K562 (cell line): ENCODE measurements at regions not wholly inside any gene's neighbourhood (a gene's known extent, or its start where the extent isn't known, plus 50 kb on each side); places are given as distances from the start of the nearest gene placed in this dataset.

Experiments
- EZH2 ChIP-seq: IDR thresholded peaks from 2 replicates; pipeline ENCODE4 v1.6.1; 2012; ENCODE audit warnings: low read depth, mild to moderate bottlenecking, inconsistent platforms, low read length, borderline replicate concordance
- GMEB1 ChIP-seq: fragments of 250-450 bp; sonication (Bioruptor Pico); IDR thresholded peaks from 2 replicates; pipeline ENCODE4 v1.4.0; 2020; ENCODE audit warnings: mild to moderate bottlenecking
- HOXB6 ChIP-seq: fragments of 250-450 bp; sonication (Bioruptor Pico); IDR thresholded peaks from 2 replicates; pipeline ENCODE4 v1.5.1; 2022; ENCODE audit warnings: mild to moderate bottlenecking, borderline replicate concordance
- NRF1 ChIP-seq, 2 experiments: fragments of 450-650 bp; IDR thresholded peaks in 1 of 2; conservative IDR thresholded peaks in 1 of 2; 2 replicates each; pipeline ENCODE4 v1.6.1; 2014; ENCODE audit warnings: mild to moderate bottlenecking in 2 of 2
- RFX1 ChIP-seq: fragments of 450-650 bp; IDR thresholded peaks from 2 replicates; pipeline ENCODE4 v1.6.1; 2016; ENCODE audit warnings: mild to moderate bottlenecking, moderate library complexity
- SMARCC2 ChIP-seq: fragments of 450-650 bp; IDR thresholded peaks from 2 replicates; pipeline ENCODE4 v1.6.1; 2017; ENCODE audit warnings: antibody characterized with exemption, moderate library complexity, mild to moderate bottlenecking, low read depth
- TF ChIP-seq, protein P1 (sequence below): sonication (generic); formaldehyde crosslinking; IDR thresholded peaks from 2 replicates; pipeline ENCODE4 v1.8.0; 2023; ENCODE audit warnings: mild to moderate bottlenecking, missing genetic modification reagents
- TF ChIP-seq, protein P2 (sequence below): sonication (generic); formaldehyde crosslinking; IDR thresholded peaks from 2 replicates; pipeline ENCODE4 v1.8.1; 2023; ENCODE audit warnings: mild to moderate bottlenecking, missing genetic modification reagents, moderate library complexity

GRCh38 chr1:22234476-22235030, 91.7 kb upstream of the WNT4 start:
- no peak for TF ChIP-seq NRF1 (conservative IDR thresholded peaks at IDR 0.05 in 1 of 2, IDR thresholded peaks at IDR 0.05 in 1 of 2)
- no peak for TF ChIP-seq SMARCC2
- TF ChIP-seq, protein P1, sequence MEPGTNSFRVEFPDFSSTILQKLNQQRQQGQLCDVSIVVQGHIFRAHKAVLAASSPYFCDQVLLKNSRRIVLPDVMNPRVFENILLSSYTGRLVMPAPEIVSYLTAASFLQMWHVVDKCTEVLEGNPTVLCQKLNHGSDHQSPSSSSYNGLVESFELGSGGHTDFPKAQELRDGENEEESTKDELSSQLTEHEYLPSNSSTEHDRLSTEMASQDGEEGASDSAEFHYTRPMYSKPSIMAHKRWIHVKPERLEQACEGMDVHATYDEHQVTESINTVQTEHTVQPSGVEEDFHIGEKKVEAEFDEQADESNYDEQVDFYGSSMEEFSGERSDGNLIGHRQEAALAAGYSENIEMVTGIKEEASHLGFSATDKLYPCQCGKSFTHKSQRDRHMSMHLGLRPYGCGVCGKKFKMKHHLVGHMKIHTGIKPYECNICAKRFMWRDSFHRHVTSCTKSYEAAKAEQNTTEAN, result no peak
- TF ChIP-seq, protein P2, sequence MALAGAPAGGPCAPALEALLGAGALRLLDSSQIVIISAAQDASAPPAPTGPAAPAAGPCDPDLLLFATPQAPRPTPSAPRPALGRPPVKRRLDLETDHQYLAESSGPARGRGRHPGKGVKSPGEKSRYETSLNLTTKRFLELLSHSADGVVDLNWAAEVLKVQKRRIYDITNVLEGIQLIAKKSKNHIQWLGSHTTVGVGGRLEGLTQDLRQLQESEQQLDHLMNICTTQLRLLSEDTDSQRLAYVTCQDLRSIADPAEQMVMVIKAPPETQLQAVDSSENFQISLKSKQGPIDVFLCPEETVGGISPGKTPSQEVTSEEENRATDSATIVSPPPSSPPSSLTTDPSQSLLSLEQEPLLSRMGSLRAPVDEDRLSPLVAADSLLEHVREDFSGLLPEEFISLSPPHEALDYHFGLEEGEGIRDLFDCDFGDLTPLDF, result no peak
- no peak for TF ChIP-seq HOXB6
- no peak for TF ChIP-seq EZH2
- TF ChIP-seq RFX1, result no peak
- TF ChIP-seq GMEB1 (CRISPR knock-in tag), result no peak
